Amygdala (tissue), 56 donors: ENCODE measurements at regions not wholly inside any gene's neighbourhood (a gene's known extent, or its start where the extent isn't known, plus 50 kb on each side); places are given as distances from the start of the nearest gene placed in this dataset.
"Not testable (repeated sequence)": the region's sequence is repeated elsewhere in the genome, so short reads cannot be mapped to it uniquely, and the experiment has no call there.

Experiments used
- DNase-seq, 56 donors: peaks; one replicate each; lab custom pipeline; 2025; lab: John Stamatoyannopoulos, UW

DNA sequence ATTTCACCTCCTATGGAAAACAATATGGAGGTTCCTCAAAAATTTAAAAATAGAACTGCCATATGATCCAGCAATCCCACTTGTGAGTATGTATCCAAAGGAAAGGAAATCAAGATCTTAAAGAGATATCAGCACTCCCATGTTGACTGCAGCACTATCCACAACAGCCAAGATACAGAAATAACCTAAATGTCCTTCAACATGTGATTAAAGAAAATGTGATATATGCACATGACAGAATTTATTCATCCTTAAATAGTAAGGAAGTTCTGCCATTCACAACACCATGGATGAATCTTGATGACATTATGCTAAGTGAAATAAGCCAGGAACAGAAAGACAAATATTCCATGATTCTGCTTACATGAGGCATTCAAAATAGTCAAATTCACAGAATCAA lies 303.6 kb upstream of the LRRN1 start:
- no peak for DNase-seq

- DNase-seq, result no peak
Measured at GRCh38 chr3:3476669-3477068, 297.2 kb upstream of the CRBN start.

DNA sequence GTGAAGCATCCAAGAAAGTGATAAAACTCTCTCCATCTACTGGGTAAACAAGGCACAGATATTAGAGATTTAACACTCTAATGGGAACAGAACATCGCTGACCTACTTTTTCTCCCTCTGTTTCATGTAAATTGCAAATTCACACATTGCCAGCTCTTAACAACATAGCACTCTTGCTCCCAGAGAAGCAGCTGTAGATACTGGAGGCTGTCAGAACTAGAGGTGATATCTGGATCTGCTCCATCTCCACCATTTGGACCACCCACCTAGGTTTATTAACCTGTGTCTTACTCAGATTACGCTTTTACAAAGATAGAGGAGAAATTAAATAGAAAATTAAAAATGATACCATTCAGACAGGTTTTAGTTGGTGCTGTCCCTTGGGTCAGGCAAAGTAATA lies 289.1 kb upstream of the CRBN start:
- DNase-seq, result peak in 1 of 56 donors; percentile 3

- no peak for DNase-seq
Measured at GRCh38 chr3:3464131-3464530, 284.6 kb upstream of the CRBN start.

DNA sequence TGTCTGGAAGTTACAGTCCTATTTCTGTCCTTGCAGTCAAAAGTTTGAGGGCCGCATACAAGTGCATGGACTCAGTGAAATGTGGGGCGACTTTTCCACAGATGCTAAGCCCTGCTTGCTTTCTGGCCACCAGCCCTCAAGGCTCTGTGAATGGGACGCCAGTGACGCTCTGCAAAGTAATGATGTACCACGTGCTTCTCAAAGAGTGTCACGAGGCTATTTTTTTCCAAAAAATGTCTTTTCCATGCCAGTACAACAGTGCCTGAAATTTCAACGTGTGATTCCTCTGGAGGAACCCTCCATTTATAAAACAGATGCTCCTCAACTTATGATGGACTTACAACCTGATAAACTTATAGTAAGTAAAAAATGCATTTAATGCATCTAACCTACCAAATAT lies 281.8 kb upstream of the CRBN start:
- no peak for DNase-seq

- DNase-seq, result no peak
Measured at GRCh38 chr3:3448468-3448867, 269.0 kb upstream of the CRBN start.

GRCh38 chr3:3447641-3448040 lies 268.1 kb upstream of the CRBN start:
- no peak for DNase-seq

- DNase-seq, result no peak
Measured at GRCh38 chr3:3446251-3446650, 266.8 kb upstream of the CRBN start.

GRCh38 chr3:3443482-3443881 lies 264.0 kb upstream of the CRBN start:
- DNase-seq, result no peak

DNA sequence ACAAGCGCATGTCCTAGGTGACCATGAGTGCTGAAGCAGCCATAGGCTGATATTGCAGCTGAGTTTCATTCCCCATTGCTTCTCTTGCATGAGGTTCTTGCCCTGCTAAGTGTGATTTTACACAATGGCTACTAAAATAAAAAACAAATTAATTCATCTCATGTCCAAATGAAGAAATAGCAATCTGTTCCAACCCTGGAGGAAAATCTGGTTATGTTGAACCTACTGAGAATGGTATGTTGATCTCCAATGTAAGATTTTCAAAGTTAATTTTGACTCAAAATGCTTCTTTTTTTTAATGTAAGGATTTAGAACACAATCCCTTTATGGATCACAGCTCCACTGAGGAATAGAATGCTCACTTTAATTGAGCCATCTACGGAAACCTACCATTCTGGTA lies 254.2 kb upstream of the CRBN start:
- DNase-seq, result no peak

DNA sequence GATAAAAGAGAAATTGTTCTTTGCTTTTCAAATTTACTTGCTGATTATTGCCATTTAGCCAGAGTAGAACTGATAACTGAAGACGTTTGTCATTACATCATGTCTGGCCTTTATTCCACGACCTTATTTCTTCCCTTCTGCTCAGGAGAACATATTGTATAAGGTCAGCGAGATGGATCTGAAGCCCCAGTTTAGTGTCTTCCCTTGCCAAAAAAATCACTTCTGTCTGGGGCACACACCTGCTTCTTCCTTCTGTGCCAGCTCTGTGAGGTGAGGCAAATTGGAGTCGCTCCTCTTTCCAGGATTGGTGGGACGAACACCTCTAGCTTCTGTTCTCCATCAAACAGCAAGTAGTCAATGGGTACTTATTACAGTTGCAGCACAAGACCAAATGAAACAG lies 250.3 kb upstream of the CRBN start:
- DNase-seq, result no peak

GRCh38 chr3:3407707-3408106 lies 228.2 kb upstream of the CRBN start:
- DNase-seq, result not testable (repeated sequence)

- DNase-seq, result no peak
Measured at GRCh38 chr3:3405131-3405530, 225.6 kb upstream of the CRBN start.

GRCh38 chr3:3403700-3404099 lies 224.2 kb upstream of the CRBN start:
- DNase-seq, result no peak

DNA sequence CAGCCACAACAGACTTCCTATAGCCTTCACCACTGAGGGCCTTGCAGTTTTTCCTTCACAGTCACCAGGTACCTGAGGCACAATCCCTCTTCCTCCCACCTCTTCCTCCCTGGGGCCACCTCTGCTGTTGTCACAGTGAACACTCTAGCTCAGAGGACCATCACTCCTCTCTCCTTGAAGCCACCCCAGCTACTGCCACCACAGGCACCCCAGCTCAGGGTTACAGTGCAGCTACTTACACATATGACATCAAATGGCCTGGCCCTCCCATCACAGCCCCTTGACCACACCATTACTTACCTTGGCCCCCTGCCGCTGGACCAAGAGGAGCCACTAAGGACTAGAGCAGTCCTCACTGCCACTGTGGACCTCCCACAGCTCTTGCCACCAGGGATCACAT lies 213.5 kb upstream of the CRBN start:
- DNase-seq, result no peak

GRCh38 chr3:3383461-3383860 lies 204.0 kb upstream of the CRBN start:
- DNase-seq, result no peak

DNA sequence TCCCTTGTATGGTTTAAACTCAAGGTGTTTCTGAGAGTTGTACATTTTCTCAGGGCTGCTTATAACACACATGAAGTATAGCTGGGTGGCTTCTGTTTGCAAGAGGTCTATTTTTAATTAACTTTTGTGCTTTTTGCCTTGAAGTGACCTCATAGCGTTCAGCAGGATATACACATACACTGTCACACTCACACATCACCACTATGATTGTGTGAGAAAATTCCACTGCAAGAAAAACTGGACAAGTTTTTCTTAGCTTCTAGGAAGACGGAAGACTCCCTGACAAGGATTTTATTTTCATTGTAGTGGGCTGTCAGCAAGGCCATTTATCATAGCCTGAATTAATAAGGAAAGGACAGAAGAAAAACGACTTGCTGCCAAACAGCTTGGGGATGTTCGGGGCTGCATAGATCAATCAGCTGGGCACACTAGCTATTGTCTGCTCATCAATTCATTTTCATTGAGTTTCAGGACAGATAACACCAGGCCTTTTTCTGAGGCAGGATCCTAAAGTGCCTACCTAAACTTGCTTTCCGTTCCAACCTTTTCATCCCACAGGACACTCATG lies 192.8 kb upstream of the CRBN start:
- no peak for DNase-seq

GRCh38 chr3:3368306-3368705 lies 188.8 kb upstream of the CRBN start:
- DNase-seq, result no peak

GRCh38 chr3:3366386-3366785 lies 186.9 kb upstream of the CRBN start:
- no peak for DNase-seq

DNA sequence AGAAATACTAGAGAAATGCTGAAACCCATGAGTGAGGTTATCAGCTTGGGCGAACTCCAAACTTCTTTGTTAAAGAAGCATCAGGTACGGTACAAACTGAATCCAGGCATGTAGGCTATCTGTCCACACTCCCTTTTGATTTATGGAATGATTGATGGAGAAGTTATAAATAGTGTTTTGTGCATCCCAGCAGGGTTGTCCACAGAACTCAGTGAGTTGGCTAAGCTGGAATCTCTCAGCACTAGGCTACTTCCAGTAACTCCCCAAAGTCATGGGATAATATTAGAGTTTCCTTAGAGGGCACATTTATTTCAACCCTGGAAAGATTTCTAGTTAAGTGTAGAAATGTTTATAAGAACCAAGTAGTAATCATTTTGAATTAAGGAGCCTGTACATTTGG lies 186.2 kb upstream of the CRBN start:
- no peak for DNase-seq

GRCh38 chr3:3356846-3357245 lies 177.4 kb upstream of the CRBN start:
- DNase-seq, result no peak

- DNase-seq, result no peak
Measured at GRCh38 chr3:3355442-3355841, 176.0 kb upstream of the CRBN start.

DNA sequence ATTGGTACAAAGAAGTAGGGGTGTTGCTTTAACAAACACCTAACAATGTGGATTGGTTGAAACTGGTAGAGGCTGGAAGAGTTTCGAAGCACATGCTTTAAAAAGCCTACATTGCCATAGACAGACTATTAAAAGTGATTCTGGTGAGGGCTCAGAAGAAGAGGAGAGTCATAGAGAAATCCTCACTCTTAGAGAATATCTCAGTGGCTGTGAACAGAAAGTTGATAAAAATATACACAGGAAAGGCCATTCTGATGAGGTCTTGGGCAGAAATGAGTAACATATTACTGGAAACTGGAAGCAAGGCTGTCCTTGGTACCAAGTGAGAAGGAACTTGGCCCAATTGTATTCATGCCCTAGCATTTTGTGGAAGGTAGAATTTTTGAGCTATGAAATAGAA lies 173.7 kb upstream of the CRBN start:
- DNase-seq, result no peak
